ENCODE measurements at regions not wholly inside any gene's neighbourhood (a gene's known extent, or its start where the extent isn't known, plus 50 kb on each side); places are given as distances from the start of the nearest gene placed in this dataset.

GRCh38 chr13:61111529-61111928, 304.1 kb downstream of the PCDH20 start:
- ATAC-seq (no peak), DNase-seq (no peak)
- Histone ChIP-seq H3K36me3 (no peaks in the 10 kb centered on the region), H3K27ac (no peak overlapping the region), H3K27me3 (no peaks in the 10 kb centered on the region), H3K4me1 (no peaks in the 10 kb centered on the region), H3K9me3 (no peaks in the 10 kb centered on the region), H3K4me3 (no peak overlapping the region)
- in situ Hi-C loops (cut with MboI; ENCODE audit: low sequenced_read_pairs in 4 of 4) (no loop called here), intact Hi-C loops (cut with DNase I; ENCODE audit: low total_unique reads) (no loop called here)
- no peak for TF ChIP-seq POLR2A (IDR thresholded peaks at IDR 0.05)
- TF ChIP-seq CTCF (IDR thresholded peaks at IDR 0.05 in 4 of 5, conservative IDR thresholded peaks at IDR 0.05 in 1 of 5): no peak

GRCh38 chr13:61110732-61111131, 304.9 kb downstream of the PCDH20 start:
- TF ChIP-seq POLR2A (IDR thresholded peaks at IDR 0.05) (no peak), CTCF (IDR thresholded peaks at IDR 0.05 in 4 of 5, conservative IDR thresholded peaks at IDR 0.05 in 1 of 5) (no peak)
- no peaks in the 10 kb centered on the region for H3K9me3 ChIP-seq
- H3K36me3 ChIP-seq: no peaks in the 10 kb centered on the region
- intact Hi-C loops (cut with DNase I; ENCODE audit: low total_unique reads) (no loop called here), in situ Hi-C loops (cut with MboI; ENCODE audit: low sequenced_read_pairs in 4 of 4) (no loop called here)
- no peak for DNase-seq
- no peak for ATAC-seq
- H3K4me1 ChIP-seq: no peaks in the 10 kb centered on the region
- no peak overlapping the region for H3K4me3 ChIP-seq
- H3K27ac ChIP-seq: no peak overlapping the region
- no peaks in the 10 kb centered on the region for H3K27me3 ChIP-seq

GRCh38 chr13:61109741-61110140, 305.9 kb downstream of the PCDH20 start:
- Histone ChIP-seq H3K4me3 (no peak overlapping the region), H3K9me3 (no peaks in the 10 kb centered on the region), H3K27ac (no peak overlapping the region), H3K36me3 (no peaks in the 10 kb centered on the region), H3K4me1 (no peaks in the 10 kb centered on the region), H3K27me3 (no peaks in the 10 kb centered on the region)
- DNase-seq (no peak), ATAC-seq (no peak)
- in situ Hi-C loops (cut with MboI; ENCODE audit: low sequenced_read_pairs in 4 of 4) (no loop called here), intact Hi-C loops (cut with DNase I; ENCODE audit: low total_unique reads) (no loop called here)
- TF ChIP-seq CTCF (IDR thresholded peaks at IDR 0.05 in 4 of 5, conservative IDR thresholded peaks at IDR 0.05 in 1 of 5): no peak
- TF ChIP-seq POLR2A (IDR thresholded peaks at IDR 0.05): no peak

- H3K27ac ChIP-seq: no peak overlapping the region
- no peaks in the 10 kb centered on the region for H3K4me1 ChIP-seq
- no peak for TF ChIP-seq POLR2A (IDR thresholded peaks at IDR 0.05)
- no peak for TF ChIP-seq CTCF (IDR thresholded peaks at IDR 0.05 in 4 of 5, conservative IDR thresholded peaks at IDR 0.05 in 1 of 5)
- in situ Hi-C loops (cut with MboI; ENCODE audit: low sequenced_read_pairs in 4 of 4): no loop called here
- H3K4me3 ChIP-seq: no peak overlapping the region
- H3K36me3 ChIP-seq: no peaks in the 10 kb centered on the region
- no peak for DNase-seq
- H3K27me3 ChIP-seq: no peaks in the 10 kb centered on the region
- intact Hi-C loops (cut with DNase I; ENCODE audit: low total_unique reads): no loop called here
- H3K9me3 ChIP-seq: no peaks in the 10 kb centered on the region
- no peak for ATAC-seq
Observed at GRCh38 chr13:61107989-61108388, 307.7 kb downstream of the PCDH20 start.

- in situ Hi-C loops (cut with MboI; ENCODE audit: low sequenced_read_pairs in 4 of 4) (no loop called here), intact Hi-C loops (cut with DNase I; ENCODE audit: low total_unique reads) (no loop called here)
- no peaks in the 10 kb centered on the region for H3K36me3 ChIP-seq
- ATAC-seq (no peak), DNase-seq (no peak)
- H3K4me1 ChIP-seq: no peaks in the 10 kb centered on the region
- H3K27me3 ChIP-seq: no peaks in the 10 kb centered on the region
- no peaks in the 10 kb centered on the region for H3K9me3 ChIP-seq
- H3K4me3 ChIP-seq: no peak overlapping the region
- H3K27ac ChIP-seq: no peak overlapping the region
- no peak for TF ChIP-seq CTCF (IDR thresholded peaks at IDR 0.05 in 4 of 5, conservative IDR thresholded peaks at IDR 0.05 in 1 of 5)
- no peak for TF ChIP-seq POLR2A (IDR thresholded peaks at IDR 0.05)
Observed at GRCh38 chr13:61095885-61096284, 319.8 kb downstream of the PCDH20 start.

All from gastrocnemius medialis (tissue), 4 donors.